Ascending aorta (tissue), 2 donors: ENCODE measurements at regions not wholly inside any gene's neighbourhood (a gene's known extent, or its start where the extent isn't known, plus 50 kb on each side); places are given as distances from the start of the nearest gene placed in this dataset.

Source experiments
- DNase-seq, 2 donors: peaks; one replicate each; pipeline ENCODE4 v3.0.0-alpha.2; 2019; ENCODE audit warnings: low spot score in 2 of 2
- H3K27ac ChIP-seq, 2 donors: fragments of 200-600 bp; sonication (generic); one replicate each; pipeline ENCODE4 v1.5.1; 2016 to 2017; ENCODE audit warnings: mild to moderate bottlenecking in 1 of 2
- H3K27me3 ChIP-seq: fragments of 200-600 bp; sonication (generic); one replicate; pipeline ENCODE4 v1.5.1; 2017
- H3K36me3 ChIP-seq, 2 donors: fragments of 200-600 bp; sonication (generic); one replicate each; pipeline ENCODE4 v1.5.1; 2016
- H3K4me1 ChIP-seq, 2 donors: fragments of 200-600 bp; sonication (generic); one replicate each; pipeline ENCODE4 v1.5.1; 2016 to 2017; ENCODE audit warnings: mild to moderate bottlenecking in 1 of 2
- H3K4me3 ChIP-seq, 2 donors: fragments of 200-600 bp; sonication (generic); one replicate each; pipeline ENCODE4 v1.5.1; 2016 to 2017; ENCODE audit warnings: mild to moderate bottlenecking in 1 of 2
- H3K9me3 ChIP-seq, 2 donors: fragments of 200-600 bp; sonication (generic); one replicate each; pipeline ENCODE4 v1.5.1; 2016
- intact Hi-C: fragments of 100-400 bp; cut with DNase I; formaldehyde crosslinking; loops from one replicate; pipeline ENCODE4 v1.15.1; 2023
- TF ChIP-seq, protein P1 (sequence below), 3 experiments: fragments of 200-600 bp in 2 of 3; fragments of 450-650 bp in 1 of 3; sonication (generic) in 2 of 3; IDR thresholded peaks; one replicate each; pipeline ENCODE4 v1.5.1; 2016 to 2019; ENCODE audit warnings: antibody characterized with exemption in 3 of 3, mild to moderate bottlenecking in 1 of 3, moderate library complexity in 1 of 3

DNA sequence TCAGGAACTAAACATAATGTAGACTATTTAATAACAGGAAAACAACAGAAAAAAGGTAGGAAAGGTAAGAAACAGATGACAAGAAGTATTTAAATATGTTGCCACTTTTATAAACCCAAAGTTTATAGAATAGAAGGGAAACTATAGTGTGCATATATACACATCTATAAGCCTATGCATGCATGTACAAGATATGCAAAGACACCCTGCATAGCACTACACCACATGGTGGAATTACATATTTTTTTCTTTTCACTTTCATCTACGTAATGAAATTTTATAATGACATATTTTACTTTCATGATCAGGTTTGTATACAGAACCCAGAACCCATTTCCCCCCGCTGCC, 136.8 kb downstream of the MEX3B start:
- TF ChIP-seq, protein P1, sequence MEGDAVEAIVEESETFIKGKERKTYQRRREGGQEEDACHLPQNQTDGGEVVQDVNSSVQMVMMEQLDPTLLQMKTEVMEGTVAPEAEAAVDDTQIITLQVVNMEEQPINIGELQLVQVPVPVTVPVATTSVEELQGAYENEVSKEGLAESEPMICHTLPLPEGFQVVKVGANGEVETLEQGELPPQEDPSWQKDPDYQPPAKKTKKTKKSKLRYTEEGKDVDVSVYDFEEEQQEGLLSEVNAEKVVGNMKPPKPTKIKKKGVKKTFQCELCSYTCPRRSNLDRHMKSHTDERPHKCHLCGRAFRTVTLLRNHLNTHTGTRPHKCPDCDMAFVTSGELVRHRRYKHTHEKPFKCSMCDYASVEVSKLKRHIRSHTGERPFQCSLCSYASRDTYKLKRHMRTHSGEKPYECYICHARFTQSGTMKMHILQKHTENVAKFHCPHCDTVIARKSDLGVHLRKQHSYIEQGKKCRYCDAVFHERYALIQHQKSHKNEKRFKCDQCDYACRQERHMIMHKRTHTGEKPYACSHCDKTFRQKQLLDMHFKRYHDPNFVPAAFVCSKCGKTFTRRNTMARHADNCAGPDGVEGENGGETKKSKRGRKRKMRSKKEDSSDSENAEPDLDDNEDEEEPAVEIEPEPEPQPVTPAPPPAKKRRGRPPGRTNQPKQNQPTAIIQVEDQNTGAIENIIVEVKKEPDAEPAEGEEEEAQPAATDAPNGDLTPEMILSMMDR (IDR thresholded peaks at IDR 0.05) = no peak
- H3K4me1 ChIP-seq = peaks cover 0 to 12% of the 10 kb centered on the region in 2 donors
- H3K9me3 ChIP-seq = no peaks in the 10 kb centered on the region
- H3K4me3 ChIP-seq = no peak overlapping the region
- no peak for DNase-seq
- no peaks in the 10 kb centered on the region for H3K36me3 ChIP-seq
- H3K27me3 ChIP-seq = no peaks in the 10 kb centered on the region
- no peak overlapping the region for H3K27ac ChIP-seq
- intact Hi-C loops = no loop called here

DNA sequence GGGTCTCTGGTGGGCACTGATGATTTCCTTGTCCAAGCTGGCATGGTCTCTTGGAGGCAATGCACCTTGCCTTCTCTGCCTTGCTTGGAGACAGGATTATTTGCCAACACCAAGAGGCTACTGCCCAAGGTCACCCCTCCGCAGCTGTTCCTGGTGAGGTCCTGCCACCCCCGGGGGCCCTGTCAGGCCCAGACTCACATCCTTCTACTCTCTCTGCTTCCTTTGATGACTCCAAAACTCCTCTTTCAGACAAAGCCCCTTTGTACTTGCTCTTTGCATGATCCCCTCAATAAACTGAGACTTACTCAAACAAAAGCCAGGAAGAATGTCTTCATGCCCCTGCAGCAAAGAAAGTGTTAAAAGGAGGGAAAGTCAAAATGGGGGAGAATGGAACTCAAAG, 137.7 kb downstream of the MEX3B start:
- DNase-seq = no peak
- TF ChIP-seq, protein P1 (IDR thresholded peaks at IDR 0.05) = no peak
- H3K4me1 ChIP-seq = peaks cover 0 to 12% of the 10 kb centered on the region in 2 donors

DNA sequence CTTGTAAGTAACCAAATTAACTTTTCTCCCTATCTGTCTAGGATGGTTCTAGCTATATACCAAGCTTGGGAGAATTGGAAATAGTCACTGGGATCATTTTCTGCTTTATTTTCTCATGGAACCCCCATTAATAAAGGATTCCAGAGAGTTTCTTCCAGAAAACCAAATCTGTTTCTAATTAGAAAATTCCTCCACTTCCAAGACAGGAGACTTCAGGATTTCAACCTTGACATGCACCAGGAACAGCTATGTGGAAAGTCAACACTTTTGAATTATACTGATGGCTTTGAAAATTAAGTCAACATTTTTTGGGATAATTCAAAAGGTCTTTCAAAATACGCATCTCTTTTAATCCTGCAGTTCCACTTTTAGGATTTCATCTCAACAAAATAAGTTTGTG, 138.3 kb downstream of the MEX3B start:
- intact Hi-C loops = no loop called here
- Histone ChIP-seq H3K4me1 (peaks cover 0 to 12% of the 10 kb centered on the region in 2 donors), H3K27ac (no peak overlapping the region), H3K4me3 (no peak overlapping the region), H3K9me3 (no peaks in the 10 kb centered on the region), H3K36me3 (no peaks in the 10 kb centered on the region), H3K27me3 (no peaks in the 10 kb centered on the region)
- TF ChIP-seq, protein P1 (IDR thresholded peaks at IDR 0.05) = no peak
- DNase-seq = no peak

More for the DNA sequence above, 137.7 kb downstream of the MEX3B start:
- Histone ChIP-seq H3K9me3 (no peaks in the 10 kb centered on the region), H3K4me3 (no peak overlapping the region), H3K36me3 (no peaks in the 10 kb centered on the region), H3K27ac (no peak overlapping the region), H3K27me3 (no peaks in the 10 kb centered on the region)
- intact Hi-C loops = no loop called here

DNA sequence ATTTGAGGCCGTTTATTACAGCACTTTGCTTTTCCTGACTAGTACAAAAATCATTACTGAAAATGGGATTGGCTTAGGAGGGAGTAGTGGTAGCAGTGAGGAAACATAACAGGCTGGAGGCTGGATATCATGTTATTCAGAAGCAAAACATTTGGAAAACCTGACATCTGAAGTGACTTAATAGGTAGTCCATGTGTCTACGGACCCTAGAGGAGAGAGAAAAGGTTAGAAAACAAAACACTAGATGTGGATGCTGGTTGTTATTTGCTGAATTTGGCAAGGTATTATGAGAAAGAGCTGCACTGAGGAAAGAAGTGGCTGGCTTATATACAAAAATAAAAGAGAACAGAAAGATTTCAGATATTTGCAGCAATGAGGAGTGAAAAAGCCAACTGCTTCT, 139.9 kb downstream of the MEX3B start:
- H3K27ac ChIP-seq = no peak overlapping the region
- H3K4me3 ChIP-seq = no peak overlapping the region
- intact Hi-C loops = no loop called here
- no peaks in the 10 kb centered on the region for H3K27me3 ChIP-seq
- TF ChIP-seq, protein P1 (IDR thresholded peaks at IDR 0.05) = no peak
- no peaks in the 10 kb centered on the region for H3K9me3 ChIP-seq
- H3K36me3 ChIP-seq = no peaks in the 10 kb centered on the region
- no peak for DNase-seq
- peaks cover 0 to 8% of the 10 kb centered on the region in 2 donors for H3K4me1 ChIP-seq

DNA sequence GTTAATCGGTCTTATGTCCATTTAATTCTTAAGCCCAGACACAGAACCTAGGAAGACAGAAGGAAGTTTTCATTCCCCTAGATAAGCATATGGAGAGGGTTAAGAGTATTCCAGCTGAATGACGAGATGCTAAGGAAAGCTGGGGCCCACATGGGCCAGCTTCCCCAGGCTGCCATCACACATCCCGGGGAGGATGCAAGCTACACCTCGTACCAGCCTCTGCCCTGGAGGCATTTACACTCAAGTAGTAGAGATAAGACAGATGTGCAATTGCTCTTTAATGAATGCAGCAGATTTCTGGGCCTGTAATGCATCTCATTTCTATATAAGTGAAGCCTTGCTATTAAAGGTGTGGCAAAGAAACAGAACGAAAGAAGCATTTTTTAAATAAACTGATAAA, 144.5 kb downstream of the MEX3B start:
- no peaks in the 10 kb centered on the region for H3K36me3 ChIP-seq
- DNase-seq = no peak
- no peak overlapping the region for H3K27ac ChIP-seq
- intact Hi-C loops = no loop called here
- TF ChIP-seq, protein P1 (IDR thresholded peaks at IDR 0.05) = no peak
- H3K9me3 ChIP-seq = no peaks in the 10 kb centered on the region
- no peaks in the 10 kb centered on the region for H3K4me1 ChIP-seq
- no peak overlapping the region for H3K4me3 ChIP-seq
- H3K27me3 ChIP-seq = no peaks in the 10 kb centered on the region

DNA sequence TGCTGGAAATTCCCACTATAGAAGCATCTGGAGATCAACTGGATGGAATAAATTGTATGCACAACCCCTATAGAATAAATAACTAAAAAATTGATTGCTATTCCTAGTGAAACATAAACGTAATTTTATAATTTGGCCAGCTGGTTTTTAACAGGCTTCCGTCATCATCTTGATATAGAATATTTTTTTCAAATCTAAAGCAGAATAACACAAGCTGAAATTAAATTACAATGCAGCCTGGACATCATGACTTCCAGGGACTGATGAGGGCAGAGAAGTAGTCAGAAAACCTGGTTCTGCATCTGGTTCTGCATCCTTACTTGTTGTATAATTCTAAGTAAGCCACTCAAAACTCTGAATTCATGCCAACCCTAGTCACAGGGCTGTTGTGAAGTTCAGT, 146.1 kb downstream of the MEX3B start:
- no peak overlapping the region for H3K4me3 ChIP-seq
- no peaks in the 10 kb centered on the region for H3K36me3 ChIP-seq
- no peaks in the 10 kb centered on the region for H3K27me3 ChIP-seq
- intact Hi-C loops = no loop called here
- TF ChIP-seq, protein P1 (IDR thresholded peaks at IDR 0.05) = no peak
- H3K4me1 ChIP-seq = no peaks in the 10 kb centered on the region
- no peaks in the 10 kb centered on the region for H3K9me3 ChIP-seq
- DNase-seq = no peak
- no peak overlapping the region for H3K27ac ChIP-seq
